Upper lobe of left lung (tissue), 6 donors: ENCODE measurements at regions not wholly inside any gene's neighbourhood (a gene's known extent, or its start where the extent isn't known, plus 50 kb on each side); places are given as distances from the start of the nearest gene placed in this dataset.

Source experiments
- ATAC-seq, 2 donors: fragments of 200-7000 bp; cut with Tn5 transposase; one replicate each; pipeline ENCODE4 v1.9.1; 2022; ENCODE audit warnings: mild to moderate bottlenecking in 2 of 2, moderate library complexity in 2 of 2; ENCODE audit not compliant: low FRiP score in 2 of 2
- DNase-seq, 2 donors: peaks; one replicate each; pipeline ENCODE4 v3.0.0-alpha.2; 2019 to 2020
- H3K27ac ChIP-seq, 4 donors: fragments of 200-600 bp; sonication (generic); one replicate each; pipeline ENCODE4 v1.5.1; 2016 to 2019
- H3K27me3 ChIP-seq, 4 donors: fragments of 200-600 bp; sonication (generic); one replicate each; pipeline ENCODE4 v1.5.1; 2017 to 2019
- H3K36me3 ChIP-seq, 4 donors: fragments of 200-600 bp; sonication (generic); one replicate each; pipeline ENCODE4 v1.5.1; 2016 to 2019
- H3K4me1 ChIP-seq, 4 donors: fragments of 200-600 bp; sonication (generic); one replicate each; pipeline ENCODE4 v1.5.1; 2018 to 2019
- H3K4me3 ChIP-seq, 4 donors: fragments of 200-600 bp; sonication (generic); one replicate each; pipeline ENCODE4 v1.5.1; 2017 to 2019; ENCODE audit warnings: mild to moderate bottlenecking in 2 of 4, moderate library complexity in 1 of 4
- H3K9me3 ChIP-seq, 4 donors: fragments of 200-600 bp; sonication (generic); one replicate each; pipeline ENCODE4 v1.5.1; 2018 to 2019
- CTCF ChIP-seq, 6 experiments: fragments of 450-650 bp in 4 of 6; fragments of 200-600 bp in 2 of 6; sonication (generic) in 2 of 6; IDR thresholded peaks; one replicate each; pipeline ENCODE4 v1.5.1; 2016 to 2019; ENCODE audit warnings: antibody characterized with exemption in 6 of 6
- EP300 ChIP-seq, 4 donors: sonication (generic); formaldehyde crosslinking; IDR thresholded peaks; one replicate each; pipeline ENCODE4 v1.5.1; 2017; ENCODE audit warnings: antibody characterized with exemption in 4 of 4, control low read depth in 2 of 4
- POLR2A ChIP-seq, 4 donors: fragments of 450-650 bp; IDR thresholded peaks; one replicate each; pipeline ENCODE4 v1.5.1; 2016 to 2017; ENCODE audit warnings: antibody characterized with exemption in 4 of 4, mild to moderate bottlenecking in 2 of 4
- POLR2AphosphoS5 ChIP-seq, 2 donors: sonication (generic); formaldehyde crosslinking; IDR thresholded peaks; one replicate each; pipeline ENCODE4 v1.5.1; 2017; ENCODE audit warnings: antibody characterized with exemption in 2 of 2
- WGBS, 2 donors: methylation state at CpG; one replicate each; pipeline ENCODE4 v1.1.5; 2017 to 2018; 5-methylcytosine and 5-hydroxymethylcytosine counted together
- donor health status: DM: no; HTN: no; CAD: no; lungs with moderate emphysema.
- donor health status: DM: no; HTN: yes; CAD: no; lungs with severe emphysema.

- H3K9me3 ChIP-seq: no peaks in the 10 kb centered on the region
- H3K27ac ChIP-seq: no peak overlapping the region
- no peak for TF ChIP-seq CTCF (IDR thresholded peaks at IDR 0.05)
- no peak for TF ChIP-seq POLR2AphosphoS5 (IDR thresholded peaks at IDR 0.05)
- no peak for TF ChIP-seq POLR2A (IDR thresholded peaks at IDR 0.05)
- no peak for TF ChIP-seq EP300 (IDR thresholded peaks at IDR 0.05)
- no peak for ATAC-seq
- H3K4me3 ChIP-seq: no peak overlapping the region
- no peaks in the 10 kb centered on the region for H3K27me3 ChIP-seq
- H3K4me1 ChIP-seq: no peaks in the 10 kb centered on the region
- WGBS, 2 donors: 20 to 27% methylated on average over 3 of the region's 3 CpGs
- no peaks in the 10 kb centered on the region for H3K36me3 ChIP-seq
- no peak for DNase-seq
Measured at GRCh38 chr5:21644032-21644431, 1209.1 kb downstream of the CDH12 start.

GRCh38 chr5:21642312-21642711 lies 1210.8 kb downstream of the CDH12 start:
- 40 to 42% methylated on average over 1 of the region's 1 CpG for WGBS, 2 donors
- no peak overlapping the region for H3K4me3 ChIP-seq
- H3K27me3 ChIP-seq: no peaks in the 10 kb centered on the region
- no peaks in the 10 kb centered on the region for H3K36me3 ChIP-seq
- TF ChIP-seq EP300 (IDR thresholded peaks at IDR 0.05) (no peak), POLR2A (IDR thresholded peaks at IDR 0.05) (no peak), POLR2AphosphoS5 (IDR thresholded peaks at IDR 0.05) (no peak), CTCF (IDR thresholded peaks at IDR 0.05) (no peak)
- DNase-seq: no peak
- H3K4me1 ChIP-seq: no peaks in the 10 kb centered on the region
- ATAC-seq: no peak
- no peak overlapping the region for H3K27ac ChIP-seq
- no peaks in the 10 kb centered on the region for H3K9me3 ChIP-seq

GRCh38 chr5:21623831-21624230 lies 1229.3 kb downstream of the CDH12 start:
- Histone ChIP-seq H3K36me3 (no peaks in the 10 kb centered on the region), H3K27me3 (no peaks in the 10 kb centered on the region), H3K4me1 (no peaks in the 10 kb centered on the region), H3K4me3 (no peak overlapping the region), H3K27ac (no peak overlapping the region), H3K9me3 (no peaks in the 10 kb centered on the region)
- DNase-seq (no peak), ATAC-seq (no peak)
- 91 to 100% methylated on average over 2 of the region's 2 CpGs for WGBS, 2 donors
- TF ChIP-seq POLR2AphosphoS5 (IDR thresholded peaks at IDR 0.05) (no peak), POLR2A (IDR thresholded peaks at IDR 0.05) (no peak), CTCF (IDR thresholded peaks at IDR 0.05) (no peak), EP300 (IDR thresholded peaks at IDR 0.05) (no peak)

- TF ChIP-seq POLR2A (IDR thresholded peaks at IDR 0.05): no peak
- TF ChIP-seq CTCF (IDR thresholded peaks at IDR 0.05): no peak
- no peak for TF ChIP-seq EP300 (IDR thresholded peaks at IDR 0.05)
- TF ChIP-seq POLR2AphosphoS5 (IDR thresholded peaks at IDR 0.05): no peak
- H3K36me3 ChIP-seq: no peaks in the 10 kb centered on the region
- ATAC-seq (no peak), DNase-seq (no peak)
- 92 to 94% methylated on average over 16 of the region's 16 CpGs for WGBS, 2 donors
- no peaks in the 10 kb centered on the region for H3K27me3 ChIP-seq
- no peak overlapping the region for H3K4me3 ChIP-seq
- H3K9me3 ChIP-seq: no peaks in the 10 kb centered on the region
- no peaks in the 10 kb centered on the region for H3K4me1 ChIP-seq
- H3K27ac ChIP-seq: no peak overlapping the region
Measured at GRCh38 chr5:21615195-21615765, 1237.9 kb downstream of the CDH12 start.

GRCh38 chr5:21613971-21614488 lies 1239.1 kb downstream of the CDH12 start:
- H3K27me3 ChIP-seq: no peaks in the 10 kb centered on the region
- WGBS, 2 donors: 67 to 68% methylated on average over 3 to 5 of the region's 5 CpGs
- H3K36me3 ChIP-seq: no peaks in the 10 kb centered on the region
- no peak for DNase-seq
- no peak overlapping the region for H3K4me3 ChIP-seq
- ATAC-seq: no peak
- H3K4me1 ChIP-seq: no peaks in the 10 kb centered on the region
- no peak for TF ChIP-seq POLR2AphosphoS5 (IDR thresholded peaks at IDR 0.05)
- no peak for TF ChIP-seq EP300 (IDR thresholded peaks at IDR 0.05)
- TF ChIP-seq POLR2A (IDR thresholded peaks at IDR 0.05): no peak
- no peak for TF ChIP-seq CTCF (IDR thresholded peaks at IDR 0.05)
- no peak overlapping the region for H3K27ac ChIP-seq
- H3K9me3 ChIP-seq: no peaks in the 10 kb centered on the region
